ENCODE measurements at regions not wholly inside any gene's neighbourhood (a gene's known extent, or its start where the extent isn't known, plus 50 kb on each side); places are given as distances from the start of the nearest gene placed in this dataset.

- no peak overlapping the region for H3K9ac ChIP-seq (ENCODE audit: low read length)
- Mint-ChIP-seq H3K36me3 (ENCODE audit: low read depth, unreplicated experiment) (no peaks in the 10 kb centered on the region), H3K4me1 (ENCODE audit: low read depth, unreplicated experiment) (peaks cover 10% of the 10 kb centered on the region), H3K4me3 (ENCODE audit: unreplicated experiment) (no peak overlapping the region), H3K9me3 (ENCODE audit: unreplicated experiment) (no peaks in the 10 kb centered on the region), H3K27ac (ENCODE audit: unreplicated experiment) (no peak overlapping the region), H3K27me3 (ENCODE audit: low read depth, unreplicated experiment) (no peaks in the 10 kb centered on the region)
- H4K20me1 ChIP-seq (ENCODE audit: insufficient read depth, low read length) = no peaks in the 10 kb centered on the region
- TF ChIP-seq, protein P1, sequence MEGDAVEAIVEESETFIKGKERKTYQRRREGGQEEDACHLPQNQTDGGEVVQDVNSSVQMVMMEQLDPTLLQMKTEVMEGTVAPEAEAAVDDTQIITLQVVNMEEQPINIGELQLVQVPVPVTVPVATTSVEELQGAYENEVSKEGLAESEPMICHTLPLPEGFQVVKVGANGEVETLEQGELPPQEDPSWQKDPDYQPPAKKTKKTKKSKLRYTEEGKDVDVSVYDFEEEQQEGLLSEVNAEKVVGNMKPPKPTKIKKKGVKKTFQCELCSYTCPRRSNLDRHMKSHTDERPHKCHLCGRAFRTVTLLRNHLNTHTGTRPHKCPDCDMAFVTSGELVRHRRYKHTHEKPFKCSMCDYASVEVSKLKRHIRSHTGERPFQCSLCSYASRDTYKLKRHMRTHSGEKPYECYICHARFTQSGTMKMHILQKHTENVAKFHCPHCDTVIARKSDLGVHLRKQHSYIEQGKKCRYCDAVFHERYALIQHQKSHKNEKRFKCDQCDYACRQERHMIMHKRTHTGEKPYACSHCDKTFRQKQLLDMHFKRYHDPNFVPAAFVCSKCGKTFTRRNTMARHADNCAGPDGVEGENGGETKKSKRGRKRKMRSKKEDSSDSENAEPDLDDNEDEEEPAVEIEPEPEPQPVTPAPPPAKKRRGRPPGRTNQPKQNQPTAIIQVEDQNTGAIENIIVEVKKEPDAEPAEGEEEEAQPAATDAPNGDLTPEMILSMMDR (IDR thresholded peaks at IDR 0.05; ENCODE audit: insufficient read depth, low read depth, low read length) = no peak
- no peak for TF ChIP-seq EZH2 (IDR thresholded peaks at IDR 0.05; ENCODE audit: insufficient read depth, low read length)
- no peak overlapping the region for H3K27ac ChIP-seq (ENCODE audit: low read depth, low read length)
- no peaks in the 10 kb centered on the region for H3K36me3 ChIP-seq (ENCODE audit: insufficient read depth, low read length)
- no peaks in the 10 kb centered on the region for H3K79me2 ChIP-seq (ENCODE audit: insufficient read depth, low read length)
- H3K27me3 ChIP-seq (ENCODE audit: insufficient read depth, low read length) = no peaks in the 10 kb centered on the region
- no peak for FAIRE-seq
- H3K4me1 ChIP-seq (ENCODE audit: insufficient read depth, low read length) = peaks cover 4% of the 10 kb centered on the region
- H3K4me3 ChIP-seq (ENCODE audit: insufficient read depth, low read depth, low read length) = no peak overlapping the region
- H2AFZ ChIP-seq (ENCODE audit: low read depth, low read length) = no peak overlapping the region
- no peak overlapping the region for H3K4me2 ChIP-seq (ENCODE audit: low read length)
- DNase-seq (ENCODE audit: low read depth) = peak; percentile 7
- H3K9me3 ChIP-seq (ENCODE audit: insufficient read depth, low read depth, low read length) = no peaks in the 10 kb centered on the region
These were observed 518.6 kb upstream of the FSIP2 start for GRCh38 chr2:185219981-185220380.

GRCh38 chr2:185222311-185222710 lies 516.3 kb upstream of the FSIP2 start:
- no peak overlapping the region for H3K4me3 Mint-ChIP-seq (ENCODE audit: unreplicated experiment)
- H3K4me1 Mint-ChIP-seq (ENCODE audit: low read depth, unreplicated experiment) = peaks cover 10% of the 10 kb centered on the region

DNA sequence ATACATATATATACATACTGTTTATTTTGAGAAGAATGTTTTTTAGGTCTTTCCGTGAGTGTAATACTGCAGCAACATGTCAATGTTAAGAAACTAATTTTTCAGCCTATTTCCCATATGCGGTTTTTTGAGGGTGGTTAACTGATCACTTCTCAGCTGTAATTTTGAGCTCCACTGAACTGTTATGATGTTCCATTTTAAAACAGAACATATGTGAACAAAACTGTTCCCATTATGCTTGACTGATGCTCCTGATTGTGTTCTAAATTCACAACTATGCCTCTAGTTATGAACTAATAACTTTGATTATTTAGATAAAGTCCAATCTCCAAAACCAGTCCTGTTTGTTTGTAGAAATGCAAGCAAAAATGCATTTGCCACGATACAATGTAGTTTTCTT lies 511.2 kb upstream of the FSIP2 start:
- H3K36me3 Mint-ChIP-seq (ENCODE audit: low read depth, unreplicated experiment) = no peaks in the 10 kb centered on the region
- Histone ChIP-seq H3K27me3 (ENCODE audit: insufficient read depth, low read length) (no peaks in the 10 kb centered on the region), H3K4me1 (ENCODE audit: insufficient read depth, low read length) (no peaks in the 10 kb centered on the region), H3K9me3 (ENCODE audit: insufficient read depth, low read depth, low read length) (no peaks in the 10 kb centered on the region), H3K9ac (ENCODE audit: low read length) (no peak overlapping the region), H3K4me3 (ENCODE audit: insufficient read depth, low read depth, low read length) (no peak overlapping the region), H4K20me1 (ENCODE audit: insufficient read depth, low read length) (no peaks in the 10 kb centered on the region), H3K36me3 (ENCODE audit: insufficient read depth, low read length) (no peaks in the 10 kb centered on the region), H2AFZ (ENCODE audit: low read depth, low read length) (no peak overlapping the region), H3K79me2 (ENCODE audit: insufficient read depth, low read length) (no peaks in the 10 kb centered on the region), H3K27ac (ENCODE audit: low read depth, low read length) (no peak overlapping the region), H3K4me2 (ENCODE audit: low read length) (no peak overlapping the region)
- no peaks in the 10 kb centered on the region for H3K4me1 Mint-ChIP-seq (ENCODE audit: low read depth, unreplicated experiment)
- no peak overlapping the region for H3K27ac Mint-ChIP-seq (ENCODE audit: unreplicated experiment)
- no peak overlapping the region for H3K4me3 Mint-ChIP-seq (ENCODE audit: unreplicated experiment)
- no peak for TF ChIP-seq EZH2 (IDR thresholded peaks at IDR 0.05; ENCODE audit: insufficient read depth, low read length)
- TF ChIP-seq, protein P1 (IDR thresholded peaks at IDR 0.05; ENCODE audit: insufficient read depth, low read depth, low read length) = no peak
- FAIRE-seq (no peak), DNase-seq (ENCODE audit: low read depth) (no peak)
- H3K27me3 Mint-ChIP-seq (ENCODE audit: low read depth, unreplicated experiment) = no peaks in the 10 kb centered on the region
- no peaks in the 10 kb centered on the region for H3K9me3 Mint-ChIP-seq (ENCODE audit: unreplicated experiment)

More at GRCh38 chr2:185222311-185222710, 516.3 kb upstream of the FSIP2 start:
- Histone ChIP-seq H3K4me3 (ENCODE audit: insufficient read depth, low read depth, low read length) (no peak overlapping the region), H3K27me3 (ENCODE audit: insufficient read depth, low read length) (no peaks in the 10 kb centered on the region), H4K20me1 (ENCODE audit: insufficient read depth, low read length) (no peaks in the 10 kb centered on the region), H3K4me2 (ENCODE audit: low read length) (no peak overlapping the region), H3K9me3 (ENCODE audit: insufficient read depth, low read depth, low read length) (no peaks in the 10 kb centered on the region), H3K79me2 (ENCODE audit: insufficient read depth, low read length) (no peaks in the 10 kb centered on the region), H3K27ac (ENCODE audit: low read depth, low read length) (no peak overlapping the region), H3K9ac (ENCODE audit: low read length) (no peak overlapping the region), H3K36me3 (ENCODE audit: insufficient read depth, low read length) (no peaks in the 10 kb centered on the region), H2AFZ (ENCODE audit: low read depth, low read length) (no peak overlapping the region), H3K4me1 (ENCODE audit: insufficient read depth, low read length) (peaks cover 4% of the 10 kb centered on the region)
- Mint-ChIP-seq H3K9me3 (ENCODE audit: unreplicated experiment) (no peaks in the 10 kb centered on the region), H3K27me3 (ENCODE audit: low read depth, unreplicated experiment) (no peaks in the 10 kb centered on the region), H3K27ac (ENCODE audit: unreplicated experiment) (no peak overlapping the region), H3K36me3 (ENCODE audit: low read depth, unreplicated experiment) (no peaks in the 10 kb centered on the region)
- FAIRE-seq (no peak), DNase-seq (ENCODE audit: low read depth) (peak; percentile 22)
- TF ChIP-seq, protein P1 (IDR thresholded peaks at IDR 0.05; ENCODE audit: insufficient read depth, low read depth, low read length) = no peak
- TF ChIP-seq EZH2 (IDR thresholded peaks at IDR 0.05; ENCODE audit: insufficient read depth, low read length) = no peak
